Glomerular visceral epithelial cell (primary cell): ENCODE measurements at regions not wholly inside any gene's neighbourhood (a gene's known extent, or its start where the extent isn't known, plus 50 kb on each side); places are given as distances from the start of the nearest gene placed in this dataset.

Experiments used
- DNase-seq: peaks from one replicate; pipeline ENCODE4 v3.0.0-alpha.2; 2016; ENCODE audit errors: extremely low spot score

- DNase-seq: no peak
Observed at GRCh38 chr15:95853350-95853749, 477.1 kb upstream of the NR2F2 start.

GRCh38 chr15:95857124-95857757, 473.3 kb upstream of the NR2F2 start:
- DNase-seq: peak; percentile 21

GRCh38 chr15:95857758-95858157, 472.7 kb upstream of the NR2F2 start:
- DNase-seq: no peak

GRCh38 chr15:95860406-95860805, 470.1 kb upstream of the NR2F2 start:
- no peak for DNase-seq

- DNase-seq: no peak
Observed at GRCh38 chr15:95864467-95864886, 466.0 kb upstream of the NR2F2 start.

- DNase-seq: no peak
Observed at GRCh38 chr15:95865330-95865739, 465.2 kb upstream of the NR2F2 start.

GRCh38 chr15:95866711-95867440, 463.6 kb upstream of the NR2F2 start:
- DNase-seq: no peak

- no peak for DNase-seq
Observed at GRCh38 chr15:95868450-95868849, 462.1 kb upstream of the NR2F2 start.

GRCh38 chr15:95868970-95869369, 461.5 kb upstream of the NR2F2 start:
- DNase-seq: no peak

GRCh38 chr15:95869920-95870319, 460.6 kb upstream of the NR2F2 start:
- DNase-seq: no peak

- peak; percentile 64 for DNase-seq
Observed at GRCh38 chr15:95872366-95872771, 458.1 kb upstream of the NR2F2 start.

GRCh38 chr15:95874637-95875036, 455.9 kb upstream of the NR2F2 start:
- no peak for DNase-seq

- peak; percentile 38 for DNase-seq
Observed at GRCh38 chr15:95875121-95875643, 455.3 kb upstream of the NR2F2 start.

GRCh38 chr15:95880031-95880570, 450.4 kb upstream of the NR2F2 start:
- no peak for DNase-seq

GRCh38 chr15:95880630-95881029, 449.9 kb upstream of the NR2F2 start:
- DNase-seq: no peak

GRCh38 chr15:95883064-95883463, 447.4 kb upstream of the NR2F2 start:
- DNase-seq: no peak

- DNase-seq: no peak
Observed at GRCh38 chr15:95884276-95884675, 446.2 kb upstream of the NR2F2 start.

GRCh38 chr15:95887666-95888390, 442.7 kb upstream of the NR2F2 start:
- no peak for DNase-seq

GRCh38 chr15:95888762-95889161, 441.7 kb upstream of the NR2F2 start:
- DNase-seq: no peak

- DNase-seq: no peak
Observed at GRCh38 chr15:95894407-95894956, 436.0 kb upstream of the NR2F2 start.

GRCh38 chr15:95895508-95895907, 435.0 kb upstream of the NR2F2 start:
- no peak for DNase-seq

- no peak for DNase-seq
Observed at GRCh38 chr15:95897651-95898050, 432.8 kb upstream of the NR2F2 start.
